ENCODE measurements at regions not wholly inside any gene's neighbourhood (a gene's known extent, or its start where the extent isn't known, plus 50 kb on each side); places are given as distances from the start of the nearest gene placed in this dataset.

- no peak overlapping the region for H3K27ac Mint-ChIP-seq
- no peak overlapping the region for H3K27ac ChIP-seq (ENCODE audit: insufficient read depth, low read length, poor library complexity, severe bottlenecking)
- DNase-seq = no peak
- peaks cover 6% of the 10 kb centered on the region for H3K27me3 Mint-ChIP-seq
- H3K27me3 ChIP-seq (ENCODE audit: control insufficient read depth, insufficient read depth, low read length) = peaks cover 2% of the 10 kb centered on the region
- no peaks in the 10 kb centered on the region for H3K4me1 ChIP-seq (ENCODE audit: control insufficient read depth, insufficient read depth, low read length, poor library complexity, severe bottlenecking)
- peaks cover 0 to 1% (median 0%) of the 10 kb centered on the region in 7 donors for H3K9me3 Mint-ChIP-seq
- no peak overlapping the region for H3K4me3 ChIP-seq (ENCODE audit: low read depth, low read length)
- H3K9me3 ChIP-seq (ENCODE audit: control insufficient read depth in 2 of 2, low read length in 2 of 2) = no peaks in the 10 kb centered on the region
- no peaks in the 10 kb centered on the region for H3K36me3 Mint-ChIP-seq
- no peaks in the 10 kb centered on the region for H3K36me3 ChIP-seq (ENCODE audit: control insufficient read depth, insufficient read depth, low read length)
- H3K4me1 Mint-ChIP-seq = no peaks in the 10 kb centered on the region
- H3K4me3 Mint-ChIP-seq = no peak overlapping the region
- no peak for ATAC-seq (ENCODE audit: low read depth in 2 of 2)
Measured at GRCh38 chr15:37880835-37881153, 53.6 kb upstream of the TMCO5A start.

- Mint-ChIP-seq H3K9me3 (peaks cover 0 to 1% (median 0%) of the 10 kb centered on the region in 7 donors), H3K27me3 (peaks cover 6% of the 10 kb centered on the region), H3K4me1 (no peaks in the 10 kb centered on the region), H3K36me3 (no peaks in the 10 kb centered on the region), H3K27ac (no peak overlapping the region), H3K4me3 (no peak overlapping the region)
- H3K4me1 ChIP-seq (ENCODE audit: control insufficient read depth, insufficient read depth, low read length, poor library complexity, severe bottlenecking) = no peaks in the 10 kb centered on the region
- ATAC-seq (ENCODE audit: low read depth in 2 of 2) (no peak), DNase-seq (no peak)
- H3K9me3 ChIP-seq (ENCODE audit: control insufficient read depth in 2 of 2, low read length in 2 of 2) = no peaks in the 10 kb centered on the region
- H3K27ac ChIP-seq (ENCODE audit: insufficient read depth, low read length, poor library complexity, severe bottlenecking) = no peak overlapping the region
- H3K4me3 ChIP-seq (ENCODE audit: low read depth, low read length) = no peak overlapping the region
- no peaks in the 10 kb centered on the region for H3K36me3 ChIP-seq (ENCODE audit: control insufficient read depth, insufficient read depth, low read length)
- H3K27me3 ChIP-seq (ENCODE audit: control insufficient read depth, insufficient read depth, low read length) = peaks cover 2% of the 10 kb centered on the region
Measured at GRCh38 chr15:37881237-37882013, 53.0 kb upstream of the TMCO5A start.

GRCh38 chr15:37882640-37883039 lies 51.8 kb upstream of the TMCO5A start:
- Mint-ChIP-seq H3K9me3 (peaks cover 0 to 1% (median 0%) of the 10 kb centered on the region in 7 donors), H3K4me3 (no peak overlapping the region), H3K36me3 (no peaks in the 10 kb centered on the region), H3K27me3 (peaks cover 10% of the 10 kb centered on the region), H3K4me1 (no peaks in the 10 kb centered on the region), H3K27ac (no peak overlapping the region)
- ATAC-seq (ENCODE audit: low read depth in 2 of 2) (no peak), DNase-seq (no peak)
- H3K9me3 ChIP-seq (ENCODE audit: control insufficient read depth in 2 of 2, low read length in 2 of 2) = no peaks in the 10 kb centered on the region
- H3K4me3 ChIP-seq (ENCODE audit: low read depth, low read length) = no peak overlapping the region
- H3K27me3 ChIP-seq (ENCODE audit: control insufficient read depth, insufficient read depth, low read length) = peaks cover 2% of the 10 kb centered on the region
- no peaks in the 10 kb centered on the region for H3K36me3 ChIP-seq (ENCODE audit: control insufficient read depth, insufficient read depth, low read length)
- H3K4me1 ChIP-seq (ENCODE audit: control insufficient read depth, insufficient read depth, low read length, poor library complexity, severe bottlenecking) = no peaks in the 10 kb centered on the region
- no peak overlapping the region for H3K27ac ChIP-seq (ENCODE audit: insufficient read depth, low read length, poor library complexity, severe bottlenecking)

Measured in CD4-positive, CD25-positive, alpha-beta regulatory T cell (primary cell).